ENCODE measurements at regions not wholly inside any gene's neighbourhood (a gene's known extent, or its start where the extent isn't known, plus 50 kb on each side); places are given as distances from the start of the nearest gene placed in this dataset.

DNA sequence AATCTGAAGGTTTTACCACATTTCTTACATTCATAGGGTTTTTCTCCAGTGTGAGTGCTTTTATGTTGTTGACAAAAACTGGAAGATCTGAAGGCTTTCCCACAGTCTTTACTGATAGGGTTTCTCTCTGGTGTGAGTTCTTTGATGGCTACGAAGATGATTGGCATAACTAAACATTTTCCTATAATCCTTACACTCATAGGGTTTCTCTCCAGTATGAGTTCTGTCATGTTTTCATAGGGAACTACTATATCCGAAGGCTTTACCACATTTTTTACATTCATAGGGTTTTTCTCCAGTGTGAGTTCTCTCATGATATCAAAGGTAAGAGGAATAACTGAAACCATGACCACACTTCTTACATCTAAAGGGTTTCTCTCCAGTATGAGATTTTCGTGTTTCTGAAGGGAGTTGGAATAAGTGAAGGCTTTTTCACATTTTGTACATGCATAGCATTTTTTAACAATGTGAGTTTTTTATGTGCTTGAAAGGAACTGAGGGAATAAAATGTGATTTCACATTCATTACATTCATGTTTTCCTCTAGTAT lies 1987.7 kb downstream of the TP53TG3F start:
- TF ChIP-seq, protein P1, sequence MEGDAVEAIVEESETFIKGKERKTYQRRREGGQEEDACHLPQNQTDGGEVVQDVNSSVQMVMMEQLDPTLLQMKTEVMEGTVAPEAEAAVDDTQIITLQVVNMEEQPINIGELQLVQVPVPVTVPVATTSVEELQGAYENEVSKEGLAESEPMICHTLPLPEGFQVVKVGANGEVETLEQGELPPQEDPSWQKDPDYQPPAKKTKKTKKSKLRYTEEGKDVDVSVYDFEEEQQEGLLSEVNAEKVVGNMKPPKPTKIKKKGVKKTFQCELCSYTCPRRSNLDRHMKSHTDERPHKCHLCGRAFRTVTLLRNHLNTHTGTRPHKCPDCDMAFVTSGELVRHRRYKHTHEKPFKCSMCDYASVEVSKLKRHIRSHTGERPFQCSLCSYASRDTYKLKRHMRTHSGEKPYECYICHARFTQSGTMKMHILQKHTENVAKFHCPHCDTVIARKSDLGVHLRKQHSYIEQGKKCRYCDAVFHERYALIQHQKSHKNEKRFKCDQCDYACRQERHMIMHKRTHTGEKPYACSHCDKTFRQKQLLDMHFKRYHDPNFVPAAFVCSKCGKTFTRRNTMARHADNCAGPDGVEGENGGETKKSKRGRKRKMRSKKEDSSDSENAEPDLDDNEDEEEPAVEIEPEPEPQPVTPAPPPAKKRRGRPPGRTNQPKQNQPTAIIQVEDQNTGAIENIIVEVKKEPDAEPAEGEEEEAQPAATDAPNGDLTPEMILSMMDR (IDR thresholded peaks at IDR 0.05 in 4 of 5, conservative IDR thresholded peaks at IDR 0.05 in 1 of 5) = no peak
- no peak for TF ChIP-seq POLR2A (IDR thresholded peaks at IDR 0.05)

All from gastrocnemius medialis (tissue), 4 donors.